T-helper 2 cell treated with Interferon-gamma antibody and Interleukin-4, amounts not matched to agents 5 μg/mL and 100 μg/mL, for 36 hours (primary cell): ENCODE measurements at regions not wholly inside any gene's neighbourhood (a gene's known extent, or its start where the extent isn't known, plus 50 kb on each side); places are given as distances from the start of the nearest gene placed in this dataset.

Experiments used
- DNase-seq: peaks from one replicate; pipeline ENCODE4 v3.0.0; 2021; ENCODE audit warnings: low spot score
- H3K27ac Mint-ChIP-seq: one replicate; pipeline ENCODE4 v1.8.0; 2021; ENCODE audit warnings: mild to moderate bottlenecking, mixed read lengths
- H3K27me3 Mint-ChIP-seq: one replicate; pipeline ENCODE4 v1.8.0; 2021; ENCODE audit warnings: low read depth, mixed read lengths
- H3K36me3 Mint-ChIP-seq: one replicate; pipeline ENCODE4 v1.8.0; 2021; ENCODE audit warnings: low read depth, mixed read lengths
- H3K4me1 Mint-ChIP-seq: one replicate; pipeline ENCODE4 v1.8.0; 2021; ENCODE audit warnings: low read depth, mixed read lengths
- H3K4me3 Mint-ChIP-seq: one replicate; pipeline ENCODE4 v1.8.0; 2022; ENCODE audit warnings: mild to moderate bottlenecking, moderate library complexity, mixed read lengths
- H3K9me3 Mint-ChIP-seq: one replicate; pipeline ENCODE4 v1.8.0; 2021; ENCODE audit warnings: mixed read lengths

GRCh38 chr2:16476866-16477265 lies 188.8 kb downstream of the CYRIA start:
- Mint-ChIP-seq H3K9me3 (no peaks in the 10 kb centered on the region), H3K4me1 (no peaks in the 10 kb centered on the region), H3K27me3 (peaks cover 12% of the 10 kb centered on the region), H3K27ac (no peak overlapping the region), H3K4me3 (no peak overlapping the region), H3K36me3 (no peaks in the 10 kb centered on the region)
- no peak for DNase-seq

- no peak overlapping the region for H3K4me3 Mint-ChIP-seq
- H3K36me3 Mint-ChIP-seq = no peaks in the 10 kb centered on the region
- H3K4me1 Mint-ChIP-seq = no peaks in the 10 kb centered on the region
- no peaks in the 10 kb centered on the region for H3K9me3 Mint-ChIP-seq
- peaks cover 12% of the 10 kb centered on the region for H3K27me3 Mint-ChIP-seq
- no peak overlapping the region for H3K27ac Mint-ChIP-seq
- no peak for DNase-seq
Observed at GRCh38 chr2:16475986-16476567, 189.6 kb downstream of the CYRIA start.

- H3K4me3 Mint-ChIP-seq = no peak overlapping the region
- peaks cover 7% of the 10 kb centered on the region for H3K27me3 Mint-ChIP-seq
- no peaks in the 10 kb centered on the region for H3K36me3 Mint-ChIP-seq
- no peaks in the 10 kb centered on the region for H3K9me3 Mint-ChIP-seq
- no peaks in the 10 kb centered on the region for H3K4me1 Mint-ChIP-seq
- H3K27ac Mint-ChIP-seq = no peak overlapping the region
- DNase-seq = no peak
Observed at GRCh38 chr2:16475586-16475985, 190.0 kb downstream of the CYRIA start.

- Mint-ChIP-seq H3K4me3 (no peak overlapping the region), H3K27me3 (peaks cover 6% of the 10 kb centered on the region), H3K36me3 (no peaks in the 10 kb centered on the region), H3K9me3 (no peaks in the 10 kb centered on the region), H3K4me1 (no peaks in the 10 kb centered on the region), H3K27ac (no peak overlapping the region)
- DNase-seq = no peak
Observed at GRCh38 chr2:16473575-16473974, 192.1 kb downstream of the CYRIA start.

DNA sequence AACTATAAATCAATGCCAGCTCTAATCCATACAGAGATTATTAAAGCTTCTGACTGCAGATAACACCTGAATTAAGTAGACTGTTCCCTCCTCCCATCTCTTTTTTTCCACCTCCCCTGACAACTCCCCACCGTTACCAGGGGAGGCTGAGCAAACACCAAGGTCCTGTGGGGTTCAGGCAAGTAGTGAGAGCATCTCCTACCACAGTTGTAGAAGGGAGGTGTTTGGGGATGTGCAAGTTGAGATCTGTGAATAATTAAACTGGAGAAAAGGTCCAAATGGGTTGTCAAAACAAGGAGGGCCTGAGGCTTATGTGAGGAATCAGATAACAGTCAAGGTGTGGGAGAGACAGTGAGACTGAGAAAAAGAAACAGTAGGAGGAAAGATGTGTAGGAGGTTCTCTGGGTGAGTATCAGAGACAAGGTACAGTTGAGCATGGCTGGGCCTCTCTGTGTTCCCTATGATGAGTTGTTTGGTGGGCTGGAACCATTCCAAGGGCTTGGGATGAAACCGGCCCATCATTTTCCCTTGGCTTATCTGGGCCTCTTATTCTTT lies 194.6 kb downstream of the CYRIA start:
- no peaks in the 10 kb centered on the region for H3K36me3 Mint-ChIP-seq
- DNase-seq = no peak
- H3K9me3 Mint-ChIP-seq = no peaks in the 10 kb centered on the region
- H3K4me1 Mint-ChIP-seq = peaks cover 2% of the 10 kb centered on the region
- H3K27me3 Mint-ChIP-seq = peaks cover 4% of the 10 kb centered on the region
- no peak overlapping the region for H3K27ac Mint-ChIP-seq
- no peak overlapping the region for H3K4me3 Mint-ChIP-seq

- Mint-ChIP-seq H3K27me3 (no peaks in the 10 kb centered on the region), H3K27ac (no peak overlapping the region)
Observed at GRCh38 chr2:16466821-16467151, 198.8 kb downstream of the CYRIA start.

GRCh38 chr2:16466133-16466820 lies 199.4 kb downstream of the CYRIA start:
- no peaks in the 10 kb centered on the region for H3K9me3 Mint-ChIP-seq
- no peak overlapping the region for H3K27ac Mint-ChIP-seq
- DNase-seq = no peak
- H3K27me3 Mint-ChIP-seq = no peaks in the 10 kb centered on the region
- H3K4me3 Mint-ChIP-seq = no peak overlapping the region
- H3K4me1 Mint-ChIP-seq = peaks cover 4% of the 10 kb centered on the region
- no peaks in the 10 kb centered on the region for H3K36me3 Mint-ChIP-seq

More at GRCh38 chr2:16466821-16467151, 198.8 kb downstream of the CYRIA start:
- Mint-ChIP-seq H3K36me3 (no peaks in the 10 kb centered on the region), H3K4me1 (peaks cover 4% of the 10 kb centered on the region), H3K9me3 (no peaks in the 10 kb centered on the region), H3K4me3 (no peak overlapping the region)
- DNase-seq = no peak

- no peak for DNase-seq
- H3K27ac Mint-ChIP-seq = no peak overlapping the region
- no peaks in the 10 kb centered on the region for H3K9me3 Mint-ChIP-seq
- H3K4me3 Mint-ChIP-seq = no peak overlapping the region
- peaks cover 4% of the 10 kb centered on the region for H3K4me1 Mint-ChIP-seq
- no peaks in the 10 kb centered on the region for H3K36me3 Mint-ChIP-seq
- peaks cover 7% of the 10 kb centered on the region for H3K27me3 Mint-ChIP-seq
Observed at GRCh38 chr2:16464641-16465040, 201.0 kb downstream of the CYRIA start.

- no peak for DNase-seq
- H3K27me3 Mint-ChIP-seq = peaks cover 11% of the 10 kb centered on the region
- H3K4me3 Mint-ChIP-seq = no peak overlapping the region
- H3K9me3 Mint-ChIP-seq = no peaks in the 10 kb centered on the region
- no peak overlapping the region for H3K27ac Mint-ChIP-seq
- H3K4me1 Mint-ChIP-seq = peaks cover 4% of the 10 kb centered on the region
- H3K36me3 Mint-ChIP-seq = no peaks in the 10 kb centered on the region
Observed at GRCh38 chr2:16462958-16463357, 202.7 kb downstream of the CYRIA start.

GRCh38 chr2:16461672-16462071 lies 204.0 kb downstream of the CYRIA start:
- no peaks in the 10 kb centered on the region for H3K36me3 Mint-ChIP-seq
- H3K9me3 Mint-ChIP-seq = no peaks in the 10 kb centered on the region
- peaks cover 4% of the 10 kb centered on the region for H3K4me1 Mint-ChIP-seq
- no peak overlapping the region for H3K4me3 Mint-ChIP-seq
- no peak overlapping the region for H3K27ac Mint-ChIP-seq
- no peak for DNase-seq
- peaks cover 11% of the 10 kb centered on the region for H3K27me3 Mint-ChIP-seq

- DNase-seq = no peak
- Mint-ChIP-seq H3K9me3 (no peaks in the 10 kb centered on the region), H3K27ac (no peak overlapping the region), H3K4me3 (no peak overlapping the region), H3K27me3 (peaks cover 11% of the 10 kb centered on the region), H3K36me3 (no peaks in the 10 kb centered on the region), H3K4me1 (peaks cover 2% of the 10 kb centered on the region)
Observed at GRCh38 chr2:16459606-16460005, 206.0 kb downstream of the CYRIA start.

- Mint-ChIP-seq H3K27me3 (peaks cover 3% of the 10 kb centered on the region), H3K27ac (no peak overlapping the region), H3K9me3 (no peaks in the 10 kb centered on the region), H3K4me1 (no peaks in the 10 kb centered on the region), H3K36me3 (no peaks in the 10 kb centered on the region), H3K4me3 (no peak overlapping the region)
- no peak for DNase-seq
Observed at GRCh38 chr2:16454621-16455020, 211.0 kb downstream of the CYRIA start.

GRCh38 chr2:16452123-16452522 lies 213.5 kb downstream of the CYRIA start:
- no peaks in the 10 kb centered on the region for H3K9me3 Mint-ChIP-seq
- no peaks in the 10 kb centered on the region for H3K27me3 Mint-ChIP-seq
- no peak overlapping the region for H3K4me3 Mint-ChIP-seq
- H3K4me1 Mint-ChIP-seq = no peaks in the 10 kb centered on the region
- H3K36me3 Mint-ChIP-seq = no peaks in the 10 kb centered on the region
- no peak overlapping the region for H3K27ac Mint-ChIP-seq
- no peak for DNase-seq

GRCh38 chr2:16446706-16447105 lies 218.9 kb downstream of the CYRIA start:
- Mint-ChIP-seq H3K27ac (no peak overlapping the region), H3K4me3 (no peak overlapping the region), H3K27me3 (no peaks in the 10 kb centered on the region), H3K4me1 (no peaks in the 10 kb centered on the region), H3K9me3 (no peaks in the 10 kb centered on the region), H3K36me3 (no peaks in the 10 kb centered on the region)
- no peak for DNase-seq

GRCh38 chr2:16442971-16443370 lies 222.7 kb downstream of the CYRIA start:
- H3K27me3 Mint-ChIP-seq = peaks cover 4% of the 10 kb centered on the region
- no peak for DNase-seq

More at GRCh38 chr2:16442971-16443370, 222.7 kb downstream of the CYRIA start:
- Mint-ChIP-seq H3K27ac (no peak overlapping the region), H3K4me1 (no peaks in the 10 kb centered on the region), H3K36me3 (no peaks in the 10 kb centered on the region), H3K9me3 (no peaks in the 10 kb centered on the region), H3K4me3 (no peak overlapping the region)
